GM18498 (cell line): ENCODE measurements at regions not wholly inside any gene's neighbourhood (a gene's known extent, or its start where the extent isn't known, plus 50 kb on each side); places are given as distances from the start of the nearest gene placed in this dataset.
"Not testable (repeated sequence)": the region's sequence is repeated elsewhere in the genome, so short reads cannot be mapped to it uniquely, and the experiment has no call there.

Experiments
- ATAC-seq: cut with Tn5 transposase; IDR thresholded peaks from one replicate; pipeline ENCODE4 v1.9.1; 2021; ENCODE audit warnings: mild to moderate bottlenecking, moderate library complexity; ENCODE audit not compliant: unreplicated experiment

- ATAC-seq, result no peak
Measured at GRCh38 chr18:29488617-29489016, 1311.7 kb upstream of the CDH2 start.

GRCh38 chr18:29465526-29465925 lies 1288.6 kb upstream of the CDH2 start:
- ATAC-seq, result no peak

GRCh38 chr18:29459972-29460371 lies 1283.0 kb upstream of the CDH2 start:
- ATAC-seq, result no peak

GRCh38 chr18:29457316-29457889 lies 1280.5 kb upstream of the CDH2 start:
- ATAC-seq, result no peak

- ATAC-seq, result no peak
Measured at GRCh38 chr18:29449424-29449823, 1272.5 kb upstream of the CDH2 start.

GRCh38 chr18:29439398-29439797 lies 1262.5 kb upstream of the CDH2 start:
- no peak for ATAC-seq

GRCh38 chr18:29436459-29436858 lies 1259.5 kb upstream of the CDH2 start:
- ATAC-seq, result no peak

- ATAC-seq, result no peak
Measured at GRCh38 chr18:29434650-29435049, 1257.7 kb upstream of the CDH2 start.

GRCh38 chr18:29430416-29430815 lies 1253.5 kb upstream of the CDH2 start:
- ATAC-seq, result no peak

- ATAC-seq, result no peak
Measured at GRCh38 chr18:29418136-29418535, 1241.2 kb upstream of the CDH2 start.

GRCh38 chr18:29406996-29407395 lies 1230.1 kb upstream of the CDH2 start:
- ATAC-seq, result no peak

GRCh38 chr18:29397536-29397935 lies 1220.6 kb upstream of the CDH2 start:
- ATAC-seq, result no peak

GRCh38 chr18:29383311-29384273 lies 1206.7 kb upstream of the CDH2 start:
- ATAC-seq, result peak; percentile 81

GRCh38 chr18:29378651-29379136 lies 1201.8 kb upstream of the CDH2 start:
- ATAC-seq, result no peak

GRCh38 chr18:29377346-29377745 lies 1200.4 kb upstream of the CDH2 start:
- no peak for ATAC-seq

GRCh38 chr18:29373000-29373399 lies 1196.1 kb upstream of the CDH2 start:
- no peak for ATAC-seq

GRCh38 chr18:29361843-29362242 lies 1184.9 kb upstream of the CDH2 start:
- ATAC-seq, result no peak

- ATAC-seq, result not testable (repeated sequence)
Measured at GRCh38 chr18:29360659-29361058, 1183.7 kb upstream of the CDH2 start.

GRCh38 chr18:29359222-29359621 lies 1182.3 kb upstream of the CDH2 start:
- not testable (repeated sequence) for ATAC-seq

- ATAC-seq, result no peak
Measured at GRCh38 chr18:29351171-29351570, 1174.2 kb upstream of the CDH2 start.

GRCh38 chr18:29328932-29329331 lies 1152.0 kb upstream of the CDH2 start:
- ATAC-seq, result no peak

GRCh38 chr18:29326214-29326613 lies 1149.3 kb upstream of the CDH2 start:
- ATAC-seq, result no peak
